ENCODE measurements at regions not wholly inside any gene's neighbourhood (a gene's known extent, or its start where the extent isn't known, plus 50 kb on each side); places are given as distances from the start of the nearest gene placed in this dataset.

DNA sequence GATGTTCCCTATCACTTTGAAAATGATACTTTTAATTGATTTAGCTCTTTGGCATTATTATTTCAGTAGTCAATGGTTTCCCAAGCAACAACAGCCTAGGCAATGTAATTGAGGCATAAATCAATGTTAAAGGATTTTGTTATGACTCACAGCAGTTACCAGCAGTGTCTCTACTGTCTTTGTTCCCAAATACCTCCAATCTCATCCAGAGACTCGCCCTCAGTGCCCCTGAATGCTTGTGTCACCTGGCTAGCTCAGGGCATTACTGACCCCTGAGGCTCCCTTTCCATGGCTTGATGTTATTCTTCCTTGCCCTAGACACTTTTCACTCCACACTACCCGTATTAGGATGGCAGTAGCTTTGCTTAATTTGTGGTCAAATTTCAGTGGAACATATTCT lies 227.2 kb downstream of the SQOR start:
- CTCF ChIA-PET (ENCODE audit: partially characterized antibody) = interaction anchor here (0.7 to 1.5 kb wide), 3 partner anchors 11 to 158 kb away, joined by 3 to 4 read pairs (median 3); no protein-coding TSS in a partner anchor
- Histone ChIP-seq H3K79me1 (ENCODE audit: low read depth, low read length) (no peaks in the 10 kb centered on the region), H3K27me3 (replicated peaks in 1 of 4; ENCODE audit: control insufficient read depth in 3 of 4, extremely low read depth in 1 of 4, insufficient read depth in 3 of 4, low read length in 3 of 4) (no peaks in the 10 kb centered on the region), H3K36me3 (ENCODE audit: control insufficient read depth in 2 of 4, insufficient read depth in 4 of 4, low read length in 3 of 4) (no peaks in the 10 kb centered on the region), H3K4me1 (replicated peaks in 1 of 4; ENCODE audit: control insufficient read depth in 3 of 4, insufficient read depth in 4 of 4, low read length in 3 of 4) (no peaks in the 10 kb centered on the region), H4K5ac (ENCODE audit: insufficient read length, low read depth, low read length) (no peak overlapping the region), H3K23ac (ENCODE audit: insufficient read length) (no peak overlapping the region), H4K20me1 (replicated peaks in 1 of 2; ENCODE audit: control insufficient read depth in 1 of 2, insufficient read depth in 2 of 2, low read length in 2 of 2) (no peaks in the 10 kb centered on the region), H2BK5ac (ENCODE audit: low read depth, low read length) (no peak overlapping the region), H3K56ac (replicated peaks; ENCODE audit: insufficient read length, low read depth, low read length) (no peak overlapping the region), H2AK5ac (ENCODE audit: low read depth, low read length) (no peak overlapping the region), H3K27ac (ENCODE audit: low read depth, low read length) (no peak overlapping the region), H3K18ac (ENCODE audit: extremely low read depth, low read length) (no peak overlapping the region), H2BK20ac (ENCODE audit: low read length) (no peak overlapping the region), H2BK15ac (ENCODE audit: low read length) (no peak overlapping the region), H3K9ac (replicated peaks in 1 of 4; ENCODE audit: extremely low read depth in 1 of 4, low read depth in 3 of 4, low read length in 3 of 4) (no peak overlapping the region), H3K4ac (replicated peaks; ENCODE audit: insufficient read length, low read depth, low read length) (no peak overlapping the region), H2BK12ac (ENCODE audit: low read depth, low read length) (no peak overlapping the region), H3K23me2 (ENCODE audit: low read depth, low read length) (no peaks in the 10 kb centered on the region), H3K79me2 (ENCODE audit: control insufficient read depth in 1 of 2, insufficient read depth in 2 of 2, low read length in 2 of 2) (no peaks in the 10 kb centered on the region), H3K4me2 (ENCODE audit: insufficient read depth in 1 of 2, low read depth in 2 of 2, low read length in 2 of 2) (no peak overlapping the region), H3K4me3 (ENCODE audit: extremely low read depth in 1 of 4, insufficient read depth in 2 of 4, low read depth in 3 of 4, low read length in 4 of 4) (no peak overlapping the region), H2BK120ac (replicated peaks; ENCODE audit: low read depth, low read length) (no peak overlapping the region), H4K8ac (ENCODE audit: extremely low read depth, insufficient read depth, low read length) (no peak overlapping the region), H2AFZ (ENCODE audit: low read length) (no peak overlapping the region), H4K91ac (replicated peaks; ENCODE audit: insufficient read length, low read length) (no peak overlapping the region), H3K14ac (ENCODE audit: insufficient read length) (no peak overlapping the region), H3K9me3 (ENCODE audit: insufficient read depth in 2 of 2, low read depth in 1 of 2, low read length in 1 of 2) (no peaks in the 10 kb centered on the region)
- 75% methylated on average over 2 of the region's 2 CpGs; no CpG with 5 or more reads in 1 of the 2 experiments for WGBS, 2 experiments (ENCODE audit: extremely low coverage in 1 of 2, insufficient coverage in 1 of 2, insufficient read length in 1 of 2, insufficient replicate concordance in 2 of 2, low coverage in 1 of 2, low lambda C conversion rate in 2 of 2, missing lambda C conversion rate in 1 of 2)
- POLR2A ChIA-PET (ENCODE audit: partially characterized antibody) = no interaction called here
- DNase-seq (ENCODE audit: low read depth in 1 of 2, low spot score in 2 of 2) = no peak
- FAIRE-seq = no peak
- no peak for TF ChIP-seq POLR2A (IDR thresholded peaks at IDR 0.05; ENCODE audit: control extremely low read depth in 1 of 2, low read depth in 2 of 2, low read length in 2 of 2)
- no peak for TF ChIP-seq BRCA1 (IDR thresholded peaks at IDR 0.05; ENCODE audit: low read depth, low read length)
- no peak for TF ChIP-seq SRF (IDR thresholded peaks at IDR 0.05; ENCODE audit: low read depth, low read length)
- no peak for TF ChIP-seq JUN (IDR thresholded peaks at IDR 0.05; ENCODE audit: low read depth, low read length)
- TF ChIP-seq SP4 (IDR thresholded peaks at IDR 0.05; ENCODE audit: low read length) = no peak
- TF ChIP-seq RFX5 (IDR thresholded peaks at IDR 0.05; ENCODE audit: borderline replicate concordance, low read depth, low read length) = no peak
- no peak for TF ChIP-seq SP1 (IDR thresholded peaks at IDR 0.05; ENCODE audit: low read depth, low read length)
- TF ChIP-seq TAF1 (IDR thresholded peaks at IDR 0.05; ENCODE audit: low read depth, low read length) = no peak
- TF ChIP-seq ZNF274 (IDR thresholded peaks at IDR 0.05; ENCODE audit: borderline replicate concordance, extremely low read depth, low read length) = no peak
- TF ChIP-seq, protein P1, sequence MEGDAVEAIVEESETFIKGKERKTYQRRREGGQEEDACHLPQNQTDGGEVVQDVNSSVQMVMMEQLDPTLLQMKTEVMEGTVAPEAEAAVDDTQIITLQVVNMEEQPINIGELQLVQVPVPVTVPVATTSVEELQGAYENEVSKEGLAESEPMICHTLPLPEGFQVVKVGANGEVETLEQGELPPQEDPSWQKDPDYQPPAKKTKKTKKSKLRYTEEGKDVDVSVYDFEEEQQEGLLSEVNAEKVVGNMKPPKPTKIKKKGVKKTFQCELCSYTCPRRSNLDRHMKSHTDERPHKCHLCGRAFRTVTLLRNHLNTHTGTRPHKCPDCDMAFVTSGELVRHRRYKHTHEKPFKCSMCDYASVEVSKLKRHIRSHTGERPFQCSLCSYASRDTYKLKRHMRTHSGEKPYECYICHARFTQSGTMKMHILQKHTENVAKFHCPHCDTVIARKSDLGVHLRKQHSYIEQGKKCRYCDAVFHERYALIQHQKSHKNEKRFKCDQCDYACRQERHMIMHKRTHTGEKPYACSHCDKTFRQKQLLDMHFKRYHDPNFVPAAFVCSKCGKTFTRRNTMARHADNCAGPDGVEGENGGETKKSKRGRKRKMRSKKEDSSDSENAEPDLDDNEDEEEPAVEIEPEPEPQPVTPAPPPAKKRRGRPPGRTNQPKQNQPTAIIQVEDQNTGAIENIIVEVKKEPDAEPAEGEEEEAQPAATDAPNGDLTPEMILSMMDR (IDR thresholded peaks at IDR 0.05; ENCODE audit: control extremely low read depth in 1 of 3, insufficient read depth in 1 of 3, low read depth in 1 of 3, low read length in 3 of 3) = no peak
- TF ChIP-seq RBBP5 (IDR thresholded peaks at IDR 0.05; ENCODE audit: borderline replicate concordance, low read depth, low read length) = no peak

Data from H1 (cell line).